ENCODE measurements at regions not wholly inside any gene's neighbourhood (a gene's known extent, or its start where the extent isn't known, plus 50 kb on each side); places are given as distances from the start of the nearest gene placed in this dataset.

DNA sequence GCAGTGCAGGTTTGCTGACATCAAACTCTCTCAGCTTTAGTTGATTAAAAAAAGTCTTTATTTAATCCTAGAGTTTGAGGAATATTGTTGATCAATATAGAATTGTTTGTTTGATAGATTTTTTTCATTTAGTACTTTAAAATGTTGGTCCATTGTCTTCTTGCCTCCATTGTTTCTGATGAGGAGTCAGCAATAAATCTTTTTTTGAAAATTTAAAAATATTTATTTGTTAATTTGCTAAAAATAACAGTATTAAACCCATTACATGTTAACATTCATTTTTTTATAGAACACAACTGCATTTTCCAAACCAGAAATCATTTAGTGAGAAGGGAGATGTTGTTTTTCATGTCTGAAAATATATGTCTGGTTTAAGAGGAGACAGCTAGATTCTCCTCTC is 173.8 kb upstream of the USP24 start:
- TF ChIP-seq, protein P1, sequence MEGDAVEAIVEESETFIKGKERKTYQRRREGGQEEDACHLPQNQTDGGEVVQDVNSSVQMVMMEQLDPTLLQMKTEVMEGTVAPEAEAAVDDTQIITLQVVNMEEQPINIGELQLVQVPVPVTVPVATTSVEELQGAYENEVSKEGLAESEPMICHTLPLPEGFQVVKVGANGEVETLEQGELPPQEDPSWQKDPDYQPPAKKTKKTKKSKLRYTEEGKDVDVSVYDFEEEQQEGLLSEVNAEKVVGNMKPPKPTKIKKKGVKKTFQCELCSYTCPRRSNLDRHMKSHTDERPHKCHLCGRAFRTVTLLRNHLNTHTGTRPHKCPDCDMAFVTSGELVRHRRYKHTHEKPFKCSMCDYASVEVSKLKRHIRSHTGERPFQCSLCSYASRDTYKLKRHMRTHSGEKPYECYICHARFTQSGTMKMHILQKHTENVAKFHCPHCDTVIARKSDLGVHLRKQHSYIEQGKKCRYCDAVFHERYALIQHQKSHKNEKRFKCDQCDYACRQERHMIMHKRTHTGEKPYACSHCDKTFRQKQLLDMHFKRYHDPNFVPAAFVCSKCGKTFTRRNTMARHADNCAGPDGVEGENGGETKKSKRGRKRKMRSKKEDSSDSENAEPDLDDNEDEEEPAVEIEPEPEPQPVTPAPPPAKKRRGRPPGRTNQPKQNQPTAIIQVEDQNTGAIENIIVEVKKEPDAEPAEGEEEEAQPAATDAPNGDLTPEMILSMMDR (conservative IDR thresholded peaks at IDR 0.05; ENCODE audit: low read length) = no peak
- no peak for TF ChIP-seq EZH2phosphoT487 (IDR thresholded peaks at IDR 0.05; ENCODE audit: borderline replicate concordance)

Measured in Loucy (cell line).